IMR-90 (cell line): ENCODE measurements at regions not wholly inside any gene's neighbourhood (a gene's known extent, or its start where the extent isn't known, plus 50 kb on each side); places are given as distances from the start of the nearest gene placed in this dataset.

Experiments used
- CEBPB ChIP-seq: IDR thresholded peaks from 2 replicates; pipeline ENCODE4 v1.6.1; 2012; ENCODE audit warnings: low read depth, low read length, improper control_type of control experiment
- CHD1 ChIP-seq: IDR thresholded peaks from 2 replicates; pipeline ENCODE4 v1.6.1; 2012; ENCODE audit warnings: low read depth, low read length, improper control_type of control experiment
- CTCF ChIP-seq: conservative IDR thresholded peaks from 2 replicates; pipeline ENCODE4 v1.5.1; 2012; ENCODE audit warnings: mild to moderate bottlenecking, low read depth, low read length, improper control_type of control experiment
- ELK1 ChIP-seq: fragments of 150-350 bp; IDR thresholded peaks from 2 replicates; pipeline ENCODE4 v1.6.1; 2016; ENCODE audit warnings: low read depth, mild to moderate bottlenecking, low read length, moderate library complexity, borderline replicate concordance
- FOS ChIP-seq: fragments of 150-350 bp; IDR thresholded peaks from 2 replicates; pipeline ENCODE4 v1.6.1; 2016; ENCODE audit warnings: low read depth, low read length
- MAFK ChIP-seq: IDR thresholded peaks from 2 replicates; pipeline ENCODE4 v1.6.1; 2012; ENCODE audit warnings: low read depth, low read length, improper control_type of control experiment
- MAZ ChIP-seq: IDR thresholded peaks from 2 replicates; pipeline ENCODE4 v1.6.1; 2012; ENCODE audit warnings: low read depth, mild to moderate bottlenecking, low read length, improper control_type of control experiment, moderate library complexity, borderline replicate concordance
- MXI1 ChIP-seq: IDR thresholded peaks from 2 replicates; pipeline ENCODE4 v1.6.1; 2012; ENCODE audit warnings: low read depth, mild to moderate bottlenecking, low read length, moderate library complexity, borderline replicate concordance
- POLR2A ChIP-seq: IDR thresholded peaks from 2 replicates; pipeline ENCODE4 v1.6.1; 2012; ENCODE audit warnings: mild to moderate bottlenecking, low read depth, low read length
- RAD21 ChIP-seq: IDR thresholded peaks from 2 replicates; pipeline ENCODE4 v1.6.1; 2012; ENCODE audit warnings: low read length, improper control_type of control experiment
- RCOR1 ChIP-seq: IDR thresholded peaks from 2 replicates; pipeline ENCODE4 v1.6.1; 2012; ENCODE audit warnings: mild to moderate bottlenecking, low read length, improper control_type of control experiment; ENCODE audit not compliant: insufficient replicate concordance
- RFX5 ChIP-seq: IDR thresholded peaks from 2 replicates; pipeline ENCODE4 v1.8.0; 2012; ENCODE audit warnings: low read depth, mild to moderate bottlenecking, low read length, moderate library complexity
- SMC3 ChIP-seq: fragments of 150-350 bp; IDR thresholded peaks from 2 replicates; pipeline ENCODE4 v1.6.1; 2016; ENCODE audit warnings: low read depth, mild to moderate bottlenecking, antibody characterized with exemption, low read length, moderate library complexity
- USF2 ChIP-seq: fragments of 150-350 bp; IDR thresholded peaks from 2 replicates; pipeline ENCODE4 v1.6.1; 2017; ENCODE audit warnings: mild to moderate bottlenecking, antibody characterized with exemption, low read length, low read depth

GRCh38 chr10:78997635-78998618 lies 70.8 kb upstream of the ZMIZ1 start:
- TF ChIP-seq FOS (no peak), MAFK (no peak), RAD21 (no peak), MXI1 (no peak), RCOR1 (no peak), POLR2A (no peak), CTCF (no peak), USF2 (no peak), RFX5 (no peak), ELK1 (no peak), CEBPB (peak; percentile 78), SMC3 (no peak), MAZ (no peak), CHD1 (no peak)
